Erythroblast (primary cell): ENCODE measurements at regions not wholly inside any gene's neighbourhood (a gene's known extent, or its start where the extent isn't known, plus 50 kb on each side); places are given as distances from the start of the nearest gene placed in this dataset.

ENCODE experiments used
- GATA1 ChIP-seq: IDR thresholded peaks from 2 replicates; pipeline ENCODE4 v1.6.1; 2011; ENCODE audit warnings: low read depth, mild to moderate bottlenecking, control low read depth, low read length, moderate library complexity
- POLR2A ChIP-seq: IDR thresholded peaks from 2 replicates; pipeline ENCODE4 v1.6.1; 2011; ENCODE audit warnings: mild to moderate bottlenecking, low read length

- TF ChIP-seq POLR2A = no peak
- no peak for TF ChIP-seq GATA1
Measured at GRCh38 chr3:43183456-43183855, 77.6 kb upstream of the POMGNT2 start.
